HCT116 (cell line): ENCODE measurements at regions not wholly inside any gene's neighbourhood (a gene's known extent, or its start where the extent isn't known, plus 50 kb on each side); places are given as distances from the start of the nearest gene placed in this dataset.

Experiments
- ATAC-seq: fragments of 200-7000 bp; cut with Tn5 transposase; 2 replicates; pipeline ENCODE4 v1.9.1; 2020; ENCODE audit warnings: mild to moderate bottlenecking, moderate library complexity
- BruUV-seq: library from RNA; stranded (reverse); fragments of 400-500 nt; replicated peaks from 2 replicates; lab custom pipeline; 2021; lab: Mats Ljungman, UMichigan
- CTCF ChIA-PET: fragments of 300-600 bp; sonication (Branson Sonifier 250); formaldehyde crosslinking; loops from one replicate; lab custom pipeline; 2021; ENCODE audit warnings: antibody characterized with exemption; lab: Charles Lee
- POLR2A ChIA-PET: fragments of 300-600, 350-600 bp; sonication (Branson Sonifier 250); formaldehyde crosslinking; loops from one replicate; lab custom pipeline; 2021; ENCODE audit warnings: antibody characterized with exemption; lab: Charles Lee
- RAD21 ChIA-PET, 2 experiments: fragments of 300-600 bp; sonication (Branson Sonifier 250); formaldehyde crosslinking; loops; one replicate each; lab custom pipeline; 2023; ENCODE audit warnings: low total read pairs in 2 of 2; ENCODE audit not compliant: uncharacterized antibody in 2 of 2, unreplicated experiment in 2 of 2, low non-redundant PET in 1 of 2; lab: Charles Lee
- DNase-seq: peaks from one replicate; pipeline ENCODE4 v3.0.0-alpha.2; 2010; ENCODE audit warnings: low read depth, low spot score
- H2AFZ ChIP-seq: fragments of 200-600 bp; shearing (Covaris generic), sonication (generic); 2 replicates; pipeline ENCODE4 v1.6.1; 2017; ENCODE audit warnings: low read depth, mixed run types, mixed read lengths, antibody characterized with exemption, low read length; ENCODE audit not compliant: poor library complexity, severe bottlenecking
- H3K27ac ChIP-seq: 2 replicates; pipeline ENCODE4 v1.5.1; 2012; ENCODE audit warnings: low read depth, low read length
- H3K27me3 ChIP-seq: fragments of 200-600 bp; sonication (generic); 2 replicates; pipeline ENCODE4 v1.6.1; 2016; ENCODE audit warnings: mixed run types, low read length, mixed read lengths; ENCODE audit not compliant: insufficient read depth
- H3K36me3 ChIP-seq, 2 experiments: fragments of 200-500 bp in 1 of 2; fragments of 200-600 bp in 1 of 2; sonication (Bioruptor generic) in 1 of 2; sonication (generic) in 1 of 2; 2 replicates each; pipeline versions ENCODE4 v1.5.1 to v1.6.1; 2014 to 2016; ENCODE audit warnings: low read length in 2 of 2, inconsistent platforms in 1 of 2, mixed read lengths in 1 of 2, mixed run types in 1 of 2; ENCODE audit not compliant: insufficient read depth in 2 of 2, control insufficient read depth in 1 of 2
- H3K4me1 ChIP-seq, 2 experiments: fragments of 200-600 bp in 1 of 2; sonication (generic) in 1 of 2; 2 replicates each; pipeline versions ENCODE4 v1.5.1 to v1.6.1; 2012 to 2017; ENCODE audit warnings: low read length in 2 of 2, inconsistent platforms in 1 of 2, mild to moderate bottlenecking in 1 of 2, mixed read lengths in 1 of 2, mixed run types in 1 of 2, moderate library complexity in 1 of 2; ENCODE audit not compliant: insufficient read depth in 2 of 2, control insufficient read depth in 1 of 2
- H3K4me2 ChIP-seq: fragments of 200-600 bp; sonication (generic); 2 replicates; pipeline ENCODE4 v1.6.1; 2017; ENCODE audit warnings: mixed run types, low read length, mixed read lengths
- H3K4me3 ChIP-seq, 2 experiments: fragments of 200-600 bp in 1 of 2; sonication (generic) in 1 of 2; replicated peaks in 1 of 2; 2 replicates each; pipeline ENCODE4 v1.5.1; 2011 to 2016; ENCODE audit warnings: low read length in 2 of 2, control low read depth in 1 of 2, low read depth in 1 of 2, mild to moderate bottlenecking in 1 of 2, mixed read lengths in 1 of 2, mixed run types in 1 of 2
- H3K79me2 ChIP-seq: fragments of 200-600 bp; sonication (generic); 2 replicates; pipeline ENCODE4 v1.6.1; 2017; ENCODE audit warnings: mild to moderate bottlenecking, mixed run types, low read length, moderate library complexity, mixed read lengths; ENCODE audit not compliant: insufficient read depth
- H3K9ac ChIP-seq: fragments of 200-600 bp; sonication (generic); 2 replicates; pipeline ENCODE4 v1.6.1; 2016; ENCODE audit warnings: low read length, mixed read lengths
- H3K9me2 ChIP-seq: fragments of 200-600 bp; sonication (generic), shearing (Covaris generic); 2 replicates; pipeline ENCODE4 v1.6.1; 2017; ENCODE audit warnings: mixed run types, mild to moderate bottlenecking, moderate library complexity; ENCODE audit not compliant: insufficient read depth
- H3K9me3 ChIP-seq, 2 experiments: fragments of 200-500 bp in 1 of 2; fragments of 200-600 bp in 1 of 2; sonication (Bioruptor generic) in 1 of 2; sonication (generic) in 1 of 2; 2 replicates each; pipeline ENCODE4 v1.6.1; 2014 to 2017; ENCODE audit warnings: low read length in 2 of 2, mixed read lengths in 2 of 2, inconsistent platforms in 1 of 2, low read depth in 1 of 2, mild to moderate bottlenecking in 1 of 2, mixed run types in 1 of 2, moderate library complexity in 1 of 2; ENCODE audit not compliant: control insufficient read depth in 1 of 2, insufficient read depth in 1 of 2
- H4K20me1 ChIP-seq: fragments of 200-600 bp; sonication (generic), shearing (Covaris generic); 2 replicates; pipeline ENCODE4 v1.6.1; 2017; ENCODE audit warnings: mixed run types, mild to moderate bottlenecking, moderate library complexity; ENCODE audit not compliant: insufficient read depth
- ATF3 ChIP-seq: IDR thresholded peaks from 2 replicates; pipeline ENCODE4 v1.6.1; 2012
- EGR1 ChIP-seq: IDR thresholded peaks from 2 replicates; pipeline ENCODE4 v1.6.1; 2012; ENCODE audit warnings: low read depth
- EZH2 ChIP-seq: fragments of 200-600 bp; sonication (generic); IDR thresholded peaks from 2 replicates; pipeline ENCODE4 v1.6.1; 2017; ENCODE audit warnings: antibody characterized with exemption, mixed run types
- JUND ChIP-seq: IDR thresholded peaks from 2 replicates; pipeline ENCODE4 v1.6.1; 2012
- SRF ChIP-seq: IDR thresholded peaks from 2 replicates; pipeline ENCODE4 v1.6.1; 2012; ENCODE audit warnings: low read depth
- ZNF274 ChIP-seq: fragments of 200-500 bp; sonication (Bioruptor generic); IDR thresholded peaks from 2 replicates; pipeline ENCODE4 v1.6.1; 2014; ENCODE audit warnings: mild to moderate bottlenecking, low read depth, low read length, inconsistent platforms
- intact Hi-C: fragments of 100-400 bp; cut with micrococcal nuclease; formaldehyde crosslinking; loops from 2 replicates; pipeline ENCODE4 v1.10.0; 2022

- Histone ChIP-seq H3K9me2 (no peaks in the 10 kb centered on the region), H3K9ac (no peak overlapping the region), H3K4me1 (no peaks in the 10 kb centered on the region), H3K36me3 (no peaks in the 10 kb centered on the region), H2AFZ (no peak overlapping the region), H3K27me3 (no peaks in the 10 kb centered on the region), H3K79me2 (no peaks in the 10 kb centered on the region), H4K20me1 (no peaks in the 10 kb centered on the region), H3K4me2 (no peak overlapping the region), H3K27ac (no peak overlapping the region), H3K9me3 (no peaks in the 10 kb centered on the region), H3K4me3 (no peak overlapping the region)
- ChIA-PET CTCF (no interaction called here), POLR2A (no interaction called here), RAD21 (no interaction called here)
- BruUV-seq: no TSS peak
- ATAC-seq: no peak
- no peak for DNase-seq
- no peak for TF ChIP-seq SRF
- TF ChIP-seq EGR1: no peak
- intact Hi-C loops: loop anchor here (10.0 kb wide), 1 partner anchor 375 kb away; the partner anchor contains the start of gene FGGY
These were observed 136.1 kb upstream of the JUN start for GRCh38 chr1:58919959-58920321.

- Histone ChIP-seq H3K27ac (no peak overlapping the region), H3K4me2 (no peak overlapping the region), H3K9ac (no peak overlapping the region), H3K9me3 (no peaks in the 10 kb centered on the region), H3K36me3 (no peaks in the 10 kb centered on the region), H4K20me1 (no peaks in the 10 kb centered on the region), H3K79me2 (no peaks in the 10 kb centered on the region), H3K4me1 (no peaks in the 10 kb centered on the region), H3K9me2 (no peaks in the 10 kb centered on the region), H2AFZ (no peak overlapping the region), H3K4me3 (no peak overlapping the region), H3K27me3 (no peaks in the 10 kb centered on the region)
- intact Hi-C loops: no loop called here
- ChIA-PET POLR2A (no interaction called here), CTCF (no interaction called here), RAD21 (no interaction called here)
- BruUV-seq: no TSS peak
- TF ChIP-seq ATF3 (no peak), EZH2 (no peak), JUND (no peak), ZNF274 (no peak)
- ATAC-seq (no peak), DNase-seq (no peak)
These were observed 137.5 kb upstream of the JUN start for GRCh38 chr1:58921342-58921741.
